Endothelial cell of umbilical vein (primary cell): ENCODE measurements at regions not wholly inside any gene's neighbourhood (a gene's known extent, or its start where the extent isn't known, plus 50 kb on each side); places are given as distances from the start of the nearest gene placed in this dataset.

ENCODE experiments used
- CTCF ChIP-seq, 2 donors: IDR thresholded peaks; 1 replicate in 1 of 2; 2 replicates in 1 of 2; pipeline ENCODE4 v1.5.1; 2011; ENCODE audit warnings: low read length in 2 of 2, mild to moderate bottlenecking in 2 of 2, moderate library complexity in 2 of 2, control low read depth in 1 of 2, inconsistent platforms in 1 of 2, low read depth in 1 of 2; ENCODE audit not compliant: insufficient read depth in 1 of 2; ENCODE audit errors: extremely low read depth in 1 of 2
- FOS ChIP-seq: IDR thresholded peaks from 2 replicates; pipeline ENCODE4 v1.6.1; 2011; ENCODE audit warnings: mild to moderate bottlenecking, low read length, moderate library complexity, borderline replicate concordance; ENCODE audit not compliant: insufficient read depth
- MAX ChIP-seq: IDR thresholded peaks from 2 replicates; pipeline ENCODE4 v1.6.1; 2011; ENCODE audit not compliant: insufficient read depth, insufficient read length
- POLR2A ChIP-seq: IDR thresholded peaks from 2 replicates; pipeline ENCODE4 v1.6.1; 2012; ENCODE audit warnings: low read depth, mild to moderate bottlenecking, control low read depth, low read length
- POLR2AphosphoS5 ChIP-seq: IDR thresholded peaks from 2 replicates; pipeline ENCODE4 v1.6.1; 2012; ENCODE audit warnings: low read depth, mild to moderate bottlenecking, control low read depth, low read length, moderate library complexity; ENCODE audit not compliant: insufficient read depth

- TF ChIP-seq FOS, result no peak
- TF ChIP-seq MAX, result no peak
- no peak for TF ChIP-seq POLR2AphosphoS5
- no peak for TF ChIP-seq CTCF (IDR thresholded peaks at IDR 0.05; ENCODE audit: extremely low read depth in 1 of 2, insufficient read depth in 1 of 2, low read depth in 1 of 2, low read length in 2 of 2)
- no peak for TF ChIP-seq POLR2A
These were observed 543.9 kb upstream of the ADGRL4 start for GRCh38 chr1:79550402-79550801.
